BJ (cell line): ENCODE measurements at regions not wholly inside any gene's neighbourhood (a gene's known extent, or its start where the extent isn't known, plus 50 kb on each side); places are given as distances from the start of the nearest gene placed in this dataset.

Experiments used
- CTCF ChIA-PET: fragments of 350-600 bp; formaldehyde crosslinking; extraction: SDS; loops from one replicate; lab custom pipeline; 2021; ENCODE audit warnings: antibody characterized with exemption, inconsistent platforms; lab: Yijun Ruan, JAX
- POLR2A ChIA-PET: fragments of 300-600 bp; sonication (Branson Sonifier 250); formaldehyde crosslinking; extraction: SDS; loops from one replicate; lab custom pipeline; 2021; ENCODE audit warnings: antibody characterized with exemption; lab: Charles Lee
- DNase-seq: peaks from one replicate; pipeline ENCODE4 v3.0.0-alpha.2; 2011; ENCODE audit warnings: low read depth
- H3K27me3 ChIP-seq: 2 replicates; pipeline ENCODE4 v1.6.0; 2011; ENCODE audit warnings: low read length; ENCODE audit not compliant: control insufficient read depth, insufficient read depth
- H3K36me3 ChIP-seq: 2 replicates; pipeline ENCODE4 v1.5.1; 2011; ENCODE audit warnings: low read length; ENCODE audit not compliant: control insufficient read depth, insufficient read depth
- H3K4me3 ChIP-seq: 2 replicates; pipeline ENCODE4 v1.5.1; 2011; ENCODE audit warnings: low read depth, mild to moderate bottlenecking, control low read depth, low read length
- TF ChIP-seq, protein P1 (sequence below): IDR thresholded peaks from 2 replicates; pipeline ENCODE4 v1.5.1; 2011; ENCODE audit warnings: low read depth, mild to moderate bottlenecking, control low read depth, inconsistent platforms, low read length, moderate library complexity; ENCODE audit not compliant: insufficient read depth

- TF ChIP-seq, protein P1, sequence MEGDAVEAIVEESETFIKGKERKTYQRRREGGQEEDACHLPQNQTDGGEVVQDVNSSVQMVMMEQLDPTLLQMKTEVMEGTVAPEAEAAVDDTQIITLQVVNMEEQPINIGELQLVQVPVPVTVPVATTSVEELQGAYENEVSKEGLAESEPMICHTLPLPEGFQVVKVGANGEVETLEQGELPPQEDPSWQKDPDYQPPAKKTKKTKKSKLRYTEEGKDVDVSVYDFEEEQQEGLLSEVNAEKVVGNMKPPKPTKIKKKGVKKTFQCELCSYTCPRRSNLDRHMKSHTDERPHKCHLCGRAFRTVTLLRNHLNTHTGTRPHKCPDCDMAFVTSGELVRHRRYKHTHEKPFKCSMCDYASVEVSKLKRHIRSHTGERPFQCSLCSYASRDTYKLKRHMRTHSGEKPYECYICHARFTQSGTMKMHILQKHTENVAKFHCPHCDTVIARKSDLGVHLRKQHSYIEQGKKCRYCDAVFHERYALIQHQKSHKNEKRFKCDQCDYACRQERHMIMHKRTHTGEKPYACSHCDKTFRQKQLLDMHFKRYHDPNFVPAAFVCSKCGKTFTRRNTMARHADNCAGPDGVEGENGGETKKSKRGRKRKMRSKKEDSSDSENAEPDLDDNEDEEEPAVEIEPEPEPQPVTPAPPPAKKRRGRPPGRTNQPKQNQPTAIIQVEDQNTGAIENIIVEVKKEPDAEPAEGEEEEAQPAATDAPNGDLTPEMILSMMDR = no peak
- no peak overlapping the region for H3K4me3 ChIP-seq
- no peaks in the 10 kb centered on the region for H3K36me3 ChIP-seq
- CTCF ChIA-PET = no interaction called here
- H3K27me3 ChIP-seq = no peaks in the 10 kb centered on the region; the same call in none of the 2 replicates
- no peak for DNase-seq
- POLR2A ChIA-PET = no interaction called here
Measured at GRCh38 chr11:95686265-95686664, 103.3 kb downstream of the FAM76B start.

- DNase-seq = no peak
- ChIA-PET CTCF (interaction anchor here (0.6 to 0.9 kb wide), 3 partner anchors 15 to 94 kb away, joined by 3 to 4 read pairs (median 3); no protein-coding TSS in a partner anchor), POLR2A (no interaction called here)
- Histone ChIP-seq H3K27me3 (no peaks in the 10 kb centered on the region; the same call in none of the 2 replicates), H3K4me3 (no peak overlapping the region), H3K36me3 (no peaks in the 10 kb centered on the region)
- TF ChIP-seq, protein P1 = no peak
Measured at GRCh38 chr11:95684701-95685100, 104.9 kb downstream of the FAM76B start.

DNA sequence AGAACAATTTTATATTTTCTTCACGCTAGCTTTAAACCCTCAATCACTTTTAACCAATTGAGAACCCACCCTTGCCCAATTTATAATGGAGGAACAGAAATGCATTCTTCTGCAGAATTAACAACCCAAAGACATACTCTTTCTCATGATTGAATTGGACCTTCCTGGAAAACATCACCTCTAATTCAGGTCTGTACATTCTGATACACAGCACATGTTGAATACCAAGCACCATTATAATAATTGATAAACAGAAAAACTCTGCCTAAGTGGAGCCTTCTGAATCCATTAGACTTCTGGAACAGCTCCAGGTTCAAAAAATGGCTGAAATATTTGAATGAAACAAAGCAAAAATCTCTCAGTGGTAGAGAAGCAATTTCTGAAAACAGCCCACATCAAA lies 105.4 kb downstream of the FAM76B start:
- H3K4me3 ChIP-seq = no peak overlapping the region
- no peaks in the 10 kb centered on the region; the same call in none of the 2 replicates for H3K27me3 ChIP-seq
- ChIA-PET CTCF (interaction anchor here (0.6 kb wide), 1 partner anchor 93 kb away, joined by 3 read pairs; no protein-coding TSS in a partner anchor), POLR2A (no interaction called here)
- TF ChIP-seq, protein P1 = no peak
- H3K36me3 ChIP-seq = no peaks in the 10 kb centered on the region
- DNase-seq = no peak

DNA sequence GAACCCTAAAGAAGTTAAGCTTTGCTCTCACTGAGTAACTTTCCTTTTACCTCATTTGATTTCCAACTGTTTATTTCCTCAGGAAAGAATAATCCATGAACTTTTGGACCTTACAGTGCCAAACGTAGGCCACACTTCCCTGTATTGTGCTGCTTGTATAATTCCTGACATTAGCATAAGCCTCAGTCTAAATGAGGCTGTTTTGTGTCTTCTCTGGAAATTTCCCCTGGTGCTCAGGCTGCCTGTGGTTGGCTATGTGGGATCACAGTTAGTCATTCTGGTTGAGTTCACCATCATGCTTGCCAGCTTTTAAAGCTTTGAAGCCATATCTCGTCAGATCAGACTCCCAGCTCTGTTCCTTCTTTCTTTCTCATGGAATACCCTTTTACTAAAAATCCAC lies 107.0 kb downstream of the FAM76B start:
- ChIA-PET POLR2A (no interaction called here), CTCF (no interaction called here)
- Histone ChIP-seq H3K4me3 (no peak overlapping the region), H3K36me3 (no peaks in the 10 kb centered on the region), H3K27me3 (no peaks in the 10 kb centered on the region; the same call in none of the 2 replicates)
- no peak for DNase-seq
- TF ChIP-seq, protein P1 = no peak

GRCh38 chr11:95680169-95680929 lies 109.2 kb downstream of the FAM76B start:
- CTCF ChIA-PET = interaction anchor here (0.9 to 1.3 kb wide), 2 partner anchors 11 to 25 kb away, joined by 3 to 6 read pairs; no protein-coding TSS in a partner anchor
- POLR2A ChIA-PET = interaction anchor here (1.0 kb wide), 1 partner anchor 181 kb away, joined by 4 read pairs; no protein-coding TSS in a partner anchor
- Histone ChIP-seq H3K4me3 (no peak overlapping the region), H3K36me3 (no peaks in the 10 kb centered on the region), H3K27me3 (no peaks in the 10 kb centered on the region; the same call in 1 of the 2 replicates)
- TF ChIP-seq, protein P1 = no peak
- no peak for DNase-seq
